Astrocyte of the cerebellum (primary cell): ENCODE measurements at regions not wholly inside any gene's neighbourhood (a gene's known extent, or its start where the extent isn't known, plus 50 kb on each side); places are given as distances from the start of the nearest gene placed in this dataset.

Experiments used
- DNase-seq: peaks from one replicate; pipeline ENCODE4 v3.0.0-alpha.2; 2011; ENCODE audit warnings: low read depth
- H3K4me3 ChIP-seq: 2 replicates; pipeline ENCODE4 v1.5.1; 2011; ENCODE audit warnings: mild to moderate bottlenecking, low read depth, low read length, moderate library complexity
- CTCF ChIP-seq: IDR thresholded peaks from 2 replicates; pipeline ENCODE4 v1.5.1; 2012; ENCODE audit warnings: low read length, low read depth, moderate library complexity, mild to moderate bottlenecking; ENCODE audit errors: missing control alignments
- in situ Hi-C: cut with HindIII; loops from 2 replicates; pipeline ENCODE4 v1.10.0; 2017; ENCODE audit warnings: low sequenced_read_pairs

- TF ChIP-seq CTCF: no peak
- H3K4me3 ChIP-seq: no peak overlapping the region
- DNase-seq: no peak
- in situ Hi-C loops: no loop called here
These were observed 426.2 kb downstream of the BMP2 start for GRCh38 chr20:7193681-7194080.

GRCh38 chr20:7195704-7196103, 428.2 kb downstream of the BMP2 start:
- no peak overlapping the region for H3K4me3 ChIP-seq
- in situ Hi-C loops: no loop called here
- no peak for TF ChIP-seq CTCF
- DNase-seq: peak; percentile 98

- DNase-seq: peak; percentile 8
These were observed 429.0 kb downstream of the BMP2 start for GRCh38 chr20:7196481-7196880.

GRCh38 chr20:7199861-7200260, 432.4 kb downstream of the BMP2 start:
- in situ Hi-C loops: no loop called here
- DNase-seq: no peak
- no peak for TF ChIP-seq CTCF
- H3K4me3 ChIP-seq: no peak overlapping the region

More at GRCh38 chr20:7196481-7196880, 429.0 kb downstream of the BMP2 start:
- no peak overlapping the region for H3K4me3 ChIP-seq
- in situ Hi-C loops: no loop called here
- TF ChIP-seq CTCF: no peak

GRCh38 chr20:7207186-7207798, 439.8 kb downstream of the BMP2 start:
- no peak for TF ChIP-seq CTCF
- in situ Hi-C loops: no loop called here
- DNase-seq: peak; percentile 59
- no peak overlapping the region for H3K4me3 ChIP-seq

GRCh38 chr20:7210910-7211309, 443.4 kb downstream of the BMP2 start:
- no peak for DNase-seq
- no peak overlapping the region for H3K4me3 ChIP-seq
- in situ Hi-C loops: no loop called here
- no peak for TF ChIP-seq CTCF
